ENCODE measurements at regions not wholly inside any gene's neighbourhood (a gene's known extent, or its start where the extent isn't known, plus 50 kb on each side); places are given as distances from the start of the nearest gene placed in this dataset.
"Not testable (repeated sequence)": the region's sequence is repeated elsewhere in the genome, so short reads cannot be mapped to it uniquely, and the experiment has no call there.

DNA sequence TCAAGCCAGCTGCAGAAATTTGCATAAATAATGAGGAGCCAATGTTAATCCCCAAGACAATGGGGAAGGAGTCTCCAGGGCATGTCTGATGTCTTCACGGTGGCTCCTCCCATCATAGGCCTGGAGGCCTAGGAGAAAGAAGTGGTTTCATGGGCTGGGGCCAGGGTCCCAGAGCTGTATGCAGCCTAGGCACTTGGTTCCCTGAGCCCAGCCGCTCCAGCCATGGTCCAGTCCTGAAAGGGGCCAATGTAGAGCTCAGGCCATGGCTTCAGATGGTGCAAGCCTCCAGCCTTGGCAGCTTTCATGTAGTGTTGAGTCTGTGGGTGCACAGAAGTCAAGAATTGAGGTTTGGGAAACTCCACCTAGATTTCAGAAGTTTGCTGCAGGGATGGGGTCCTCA lies 628.2 kb upstream of the GRIA3 start:
- no peak for DNase-seq (ENCODE audit: low read depth in 2 of 2)

DNA sequence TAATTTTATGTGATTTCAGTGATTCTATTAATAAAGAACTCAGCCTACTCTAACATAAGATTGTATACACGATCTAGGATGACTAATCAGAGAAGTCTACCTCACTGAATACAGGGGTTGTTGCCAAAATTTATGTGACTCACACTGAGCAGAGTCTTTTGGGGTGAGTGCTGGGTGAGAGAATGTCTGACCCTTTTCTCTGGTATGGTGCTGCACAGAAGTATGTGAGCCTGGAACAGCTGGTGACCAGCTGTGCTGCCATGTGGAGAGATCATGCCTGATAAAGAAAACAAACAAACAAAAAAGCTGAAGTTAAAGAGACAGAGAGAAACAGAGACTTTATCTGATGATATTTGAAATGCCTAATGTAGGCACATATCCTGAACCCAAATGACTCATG lies 618.1 kb upstream of the GRIA3 start:
- DNase-seq (ENCODE audit: low read depth in 2 of 2): no peak

DNA sequence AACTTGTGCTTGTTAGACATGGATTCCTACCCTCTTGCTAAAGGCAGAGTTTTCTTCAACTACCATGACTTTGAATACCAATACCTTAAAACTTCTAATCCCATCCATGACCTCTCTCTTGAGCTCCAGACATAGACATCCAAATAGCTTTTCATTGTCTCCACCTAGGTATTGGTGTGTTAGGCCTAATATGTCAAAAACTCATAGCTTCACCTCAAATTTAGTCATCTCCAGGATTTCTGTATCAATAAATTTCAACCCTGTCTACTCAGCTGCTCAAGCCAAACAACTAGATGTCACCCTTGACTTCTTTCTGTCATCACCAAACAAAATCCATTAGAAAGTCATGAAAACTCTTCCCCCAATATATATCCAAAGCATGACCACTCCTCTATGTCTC lies 617.7 kb upstream of the GRIA3 start:
- no peak for DNase-seq (ENCODE audit: low read depth in 2 of 2)

DNA sequence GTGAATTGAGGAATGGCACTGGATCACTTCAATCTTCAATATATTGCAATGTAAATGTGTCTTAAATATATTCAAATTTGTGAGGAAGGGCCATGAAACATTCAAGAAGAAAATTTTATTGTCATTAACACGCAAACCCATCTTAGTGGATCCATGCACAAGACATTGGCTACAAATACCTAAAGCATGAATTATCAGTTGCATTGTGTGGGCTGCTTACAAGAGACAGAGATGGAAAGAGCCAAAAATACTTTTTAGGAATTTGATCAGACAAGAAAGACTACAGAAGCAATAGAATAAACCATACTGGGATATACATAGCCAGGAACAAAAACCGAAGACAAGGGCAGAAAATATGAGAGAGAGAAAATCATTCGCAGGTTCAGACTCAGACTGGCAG lies 616.2 kb upstream of the GRIA3 start:
- no peak for DNase-seq (ENCODE audit: low read depth in 2 of 2)

DNA sequence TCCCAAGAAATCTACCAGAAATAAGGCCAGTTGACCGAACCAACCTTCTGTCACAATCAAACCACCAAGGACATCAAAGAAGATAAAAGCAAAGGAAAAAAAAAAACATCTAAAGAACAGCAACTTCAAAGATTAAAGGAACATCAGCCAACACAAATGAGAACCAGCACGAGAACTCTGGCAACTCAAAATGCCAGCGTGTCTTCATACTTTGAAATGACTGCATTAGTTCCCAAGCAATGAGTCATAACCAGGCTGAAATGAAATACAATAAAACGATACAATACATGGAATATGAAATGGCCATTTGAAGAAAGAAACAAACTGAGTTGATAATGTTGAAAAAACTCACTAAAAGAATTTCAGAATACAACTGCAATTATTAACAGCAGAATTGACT lies 611.6 kb upstream of the GRIA3 start:
- DNase-seq (ENCODE audit: low read depth in 2 of 2): no peak

DNA sequence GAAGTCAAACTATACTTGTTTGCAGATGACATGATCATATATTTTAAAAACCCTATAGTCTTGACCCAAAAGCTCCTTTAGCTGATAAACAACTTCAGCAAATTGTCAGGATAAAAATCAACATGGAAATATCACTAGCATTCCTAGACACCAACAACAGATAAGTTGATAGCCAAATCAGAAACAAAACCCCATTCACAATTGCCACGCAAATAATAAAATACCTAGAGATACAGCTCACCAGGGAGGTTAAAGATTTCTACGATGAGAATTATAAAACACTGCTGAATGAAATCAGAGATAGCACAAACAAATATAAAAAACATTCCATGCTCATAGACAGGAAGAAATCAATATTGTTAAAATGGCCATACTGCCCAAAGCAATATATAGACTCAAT lies 605.0 kb upstream of the GRIA3 start:
- DNase-seq (ENCODE audit: low read depth in 2 of 2): no peak

DNA sequence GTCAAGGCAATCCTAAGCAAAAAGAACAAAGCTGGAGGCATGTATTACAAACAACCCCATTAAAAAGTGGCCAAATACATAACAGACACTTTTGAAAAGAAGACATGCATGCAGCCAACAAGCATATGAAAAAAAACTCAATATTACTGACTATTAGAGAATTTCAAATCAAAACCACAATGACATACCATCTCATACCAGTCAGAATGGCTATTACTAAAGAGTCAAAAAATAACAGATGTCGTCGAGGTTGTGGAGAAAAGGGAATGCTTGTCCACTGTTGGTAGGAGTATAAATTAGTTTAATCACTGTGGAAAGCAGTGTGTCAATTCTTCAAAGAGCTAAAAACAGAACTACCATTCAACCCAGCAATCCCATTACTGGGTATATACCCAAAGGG lies 604.6 kb upstream of the GRIA3 start:
- no peak for DNase-seq (ENCODE audit: low read depth in 2 of 2)

DNA sequence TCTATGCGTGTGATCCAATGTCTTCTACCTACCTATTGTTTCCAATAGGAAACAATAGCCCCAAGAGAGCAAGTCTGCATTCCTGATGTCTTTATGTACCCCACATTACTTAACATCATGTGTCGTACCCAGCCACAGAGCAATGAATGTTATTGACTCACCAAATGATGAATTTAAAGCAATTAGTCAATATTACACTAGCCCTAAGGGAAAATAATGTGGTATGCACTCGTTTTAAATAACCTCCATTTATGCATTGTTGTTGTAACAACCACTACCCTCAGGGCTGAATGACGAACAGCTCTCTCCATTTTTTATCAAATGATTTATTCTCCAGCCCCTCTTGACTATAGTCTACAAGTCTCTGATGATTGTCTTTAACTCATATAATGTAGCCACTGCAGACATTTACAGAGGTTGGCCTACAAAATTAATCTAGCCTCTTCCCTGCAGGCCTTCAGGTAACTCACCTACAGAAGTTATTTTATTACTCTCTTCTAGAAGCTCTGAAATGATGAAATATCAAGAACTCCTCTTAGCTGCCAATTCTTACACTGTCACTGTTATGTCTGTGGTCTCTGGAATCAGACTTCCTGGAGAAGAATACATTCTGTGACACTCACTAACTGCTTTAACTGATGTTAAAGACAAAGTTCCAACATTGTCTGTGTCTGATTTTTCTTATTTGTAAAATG lies 601.7 kb upstream of the GRIA3 start:
- no peak for DNase-seq (ENCODE audit: low read depth in 2 of 2)

DNA sequence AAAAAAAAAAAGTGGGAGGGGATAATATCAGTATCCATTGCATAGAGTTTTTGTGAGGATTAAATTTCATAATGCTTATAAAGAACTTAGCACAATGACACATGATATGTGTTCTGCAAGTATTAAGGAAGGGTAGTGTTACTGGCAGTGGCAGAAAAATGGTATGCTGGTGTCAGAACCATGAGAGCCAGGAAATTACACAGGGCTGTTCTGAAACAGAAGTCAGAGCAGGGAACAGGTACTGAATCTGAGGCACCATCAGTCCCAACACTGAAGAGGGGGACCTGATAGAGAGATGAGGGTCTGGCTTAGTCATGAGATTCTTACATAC lies 601.1 kb upstream of the GRIA3 start:
- no peak for DNase-seq (ENCODE audit: low read depth in 2 of 2)

DNA sequence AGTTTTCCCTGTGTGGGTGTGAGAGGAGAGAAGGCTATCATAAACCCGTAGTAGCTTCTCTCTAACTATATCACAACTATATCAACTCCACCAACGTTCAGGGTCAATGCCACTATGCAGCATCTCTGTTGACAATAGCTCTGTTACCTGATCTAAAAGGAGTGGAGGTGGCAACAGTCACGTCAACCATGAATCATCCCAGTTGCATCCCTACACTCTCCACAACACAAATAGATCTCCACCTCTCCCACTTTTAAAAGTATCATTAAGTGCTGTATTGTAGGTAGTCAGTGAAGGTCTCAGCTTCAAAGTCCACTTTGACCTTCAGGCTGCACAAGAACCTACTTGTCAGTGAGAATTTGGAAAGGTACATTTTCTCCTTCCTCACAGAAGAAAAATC lies 600.5 kb upstream of the GRIA3 start:
- DNase-seq (ENCODE audit: low read depth in 2 of 2): no peak

DNA sequence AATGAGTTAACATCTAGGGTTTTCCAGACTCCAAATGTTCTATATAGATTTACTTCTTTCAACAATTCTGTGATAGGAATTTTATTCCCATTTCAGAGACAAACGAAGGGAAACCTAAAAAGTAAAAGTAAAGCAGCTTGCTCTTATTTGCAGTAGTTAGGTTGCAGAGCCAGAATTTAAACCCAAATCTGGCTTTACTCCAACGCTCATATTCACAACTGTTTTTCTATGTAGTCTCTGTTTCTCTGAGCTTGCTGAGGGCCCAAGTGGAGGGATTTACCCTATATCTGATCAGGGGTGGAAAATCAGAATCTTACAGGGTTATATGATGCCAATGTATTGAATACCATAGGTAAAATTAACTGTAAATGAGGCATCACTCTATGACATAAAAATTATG lies 599.1 kb upstream of the GRIA3 start:
- no peak for DNase-seq (ENCODE audit: low read depth in 2 of 2)

DNA sequence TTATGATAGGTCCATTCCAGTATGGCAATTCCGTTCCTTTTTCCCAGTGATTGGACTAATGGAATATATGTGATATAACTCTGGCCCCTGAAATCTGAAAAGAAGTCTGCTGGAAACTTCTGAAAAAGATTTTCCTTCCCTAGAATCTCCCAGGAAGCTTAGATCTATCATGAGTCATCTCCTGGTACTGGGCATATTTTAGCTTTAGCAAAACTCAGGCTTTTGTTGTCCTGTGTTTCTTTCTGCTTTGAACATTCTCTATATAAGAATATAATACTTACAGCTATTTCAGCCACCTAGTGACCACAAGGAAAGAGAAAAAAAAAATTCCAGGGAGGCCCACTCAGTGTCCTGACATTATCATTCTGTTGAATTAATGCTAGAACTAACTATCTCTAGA lies 597.2 kb upstream of the GRIA3 start:
- DNase-seq (ENCODE audit: low read depth in 2 of 2): no peak

DNA sequence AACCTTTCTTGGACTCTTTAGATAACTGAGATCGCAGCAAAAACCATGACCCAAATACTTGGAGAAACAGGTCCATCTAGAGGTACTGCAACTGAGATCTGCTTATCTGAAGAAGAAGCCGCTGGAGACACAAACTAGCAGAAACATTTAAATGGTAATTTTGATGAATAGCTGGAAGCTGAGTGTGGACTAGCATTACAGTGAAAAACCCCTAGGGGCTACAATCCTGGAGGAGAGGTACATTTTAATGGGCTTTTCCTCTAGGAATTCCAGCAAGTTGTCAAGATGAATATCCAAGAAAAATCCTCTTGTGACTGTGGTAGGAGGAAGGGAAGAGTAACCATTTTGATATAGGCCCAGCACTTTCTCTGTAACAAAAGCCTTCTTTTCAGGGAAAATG lies 592.5 kb upstream of the GRIA3 start:
- no peak for DNase-seq (ENCODE audit: low read depth in 2 of 2)

DNA sequence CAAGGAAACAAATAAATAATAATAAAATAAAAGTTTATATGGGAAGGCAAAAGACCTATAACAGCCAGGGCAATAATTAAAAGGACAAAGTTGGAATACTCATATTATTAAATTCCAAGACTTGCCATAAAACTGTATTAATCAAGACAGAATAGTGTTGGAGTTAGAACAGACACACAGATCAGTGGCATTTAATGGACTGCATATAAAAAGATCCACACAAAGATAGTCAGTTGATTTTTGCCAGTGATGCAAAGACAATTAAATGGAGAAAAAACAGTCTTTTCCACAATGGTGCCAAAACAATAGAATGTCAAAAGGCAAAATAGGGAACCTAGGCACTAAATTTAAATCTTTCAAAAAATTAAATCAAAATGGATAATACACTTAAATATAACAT lies 587.1 kb upstream of the GRIA3 start:
- no peak for DNase-seq (ENCODE audit: low read depth in 2 of 2)

DNA sequence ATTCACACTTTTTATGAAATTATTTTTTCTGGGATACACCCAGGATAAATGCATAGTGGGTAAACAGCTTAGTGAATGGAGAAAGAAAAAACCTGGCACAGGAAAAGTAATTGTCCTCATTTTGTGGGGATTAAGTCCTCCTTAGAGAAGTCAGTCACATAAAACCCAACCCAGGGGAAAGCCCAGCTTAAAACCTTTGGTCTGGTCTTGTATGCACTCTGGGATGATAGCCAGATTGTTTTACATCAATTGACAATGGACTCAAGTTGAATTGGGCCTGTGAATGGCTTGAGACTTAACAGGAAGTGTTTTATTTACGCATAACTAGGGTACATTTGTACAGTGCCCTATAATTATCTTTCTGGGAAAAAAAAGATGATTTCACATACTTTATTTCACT lies 561.3 kb upstream of the GRIA3 start:
- no peak for DNase-seq (ENCODE audit: low read depth in 2 of 2)

DNA sequence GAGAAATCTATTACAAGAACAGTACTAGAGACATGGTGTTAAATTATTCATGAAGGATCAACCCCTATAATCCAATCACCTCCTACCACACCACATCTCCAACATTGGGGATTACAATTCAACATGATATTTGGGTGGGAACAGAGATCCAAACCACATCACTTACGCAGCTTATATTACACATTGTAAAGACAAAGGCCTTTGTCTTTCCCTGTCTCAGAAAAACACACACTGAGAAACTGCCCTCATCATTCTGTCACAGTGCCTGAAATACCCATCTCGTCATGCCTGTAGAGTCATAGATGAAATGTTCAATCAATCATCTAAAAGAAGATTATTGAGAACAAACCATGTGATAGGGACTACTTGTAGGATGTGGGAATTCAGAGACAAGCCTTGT lies 558.8 kb upstream of the GRIA3 start:
- no peak for DNase-seq (ENCODE audit: low read depth in 2 of 2)

DNA sequence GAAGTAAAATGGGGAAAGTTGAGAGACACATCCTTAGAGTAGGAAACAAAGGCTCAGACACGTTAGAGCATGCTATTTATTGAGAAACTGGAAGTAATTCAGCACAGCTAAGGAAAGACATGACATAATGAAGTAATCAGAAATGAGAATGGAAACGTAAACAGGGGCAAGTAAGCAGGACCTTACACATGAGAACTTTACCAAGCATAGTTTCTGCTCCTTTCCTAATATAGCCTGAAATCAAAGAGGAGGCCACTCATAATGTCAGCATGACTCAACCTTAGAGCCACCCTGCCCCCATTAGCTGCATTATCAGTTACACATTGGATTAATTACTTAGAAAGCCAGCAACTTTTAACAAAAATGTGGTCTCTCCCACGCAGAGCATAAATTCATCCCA lies 558.3 kb upstream of the GRIA3 start:
- DNase-seq (ENCODE audit: low read depth in 2 of 2): no peak

DNA sequence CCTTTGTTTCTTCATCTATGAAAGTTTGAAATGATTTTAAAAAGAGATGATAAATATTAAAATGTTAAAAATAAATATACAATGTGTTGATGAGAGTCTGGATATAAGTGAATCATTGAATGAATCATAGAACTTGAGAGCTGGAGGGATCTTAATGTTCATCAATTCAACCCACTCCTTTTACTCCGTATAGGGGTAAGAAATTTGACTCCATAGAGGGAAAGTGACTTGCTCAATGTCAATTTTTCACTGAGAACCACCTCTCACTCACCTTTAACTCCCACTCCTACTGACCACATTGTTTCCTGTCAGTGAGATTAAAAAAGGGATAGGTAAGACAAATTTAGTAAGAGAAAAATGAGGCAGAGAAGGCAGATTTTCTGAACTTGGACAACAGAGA lies 557.2 kb upstream of the GRIA3 start:
- DNase-seq (ENCODE audit: low read depth in 2 of 2): no peak

DNA sequence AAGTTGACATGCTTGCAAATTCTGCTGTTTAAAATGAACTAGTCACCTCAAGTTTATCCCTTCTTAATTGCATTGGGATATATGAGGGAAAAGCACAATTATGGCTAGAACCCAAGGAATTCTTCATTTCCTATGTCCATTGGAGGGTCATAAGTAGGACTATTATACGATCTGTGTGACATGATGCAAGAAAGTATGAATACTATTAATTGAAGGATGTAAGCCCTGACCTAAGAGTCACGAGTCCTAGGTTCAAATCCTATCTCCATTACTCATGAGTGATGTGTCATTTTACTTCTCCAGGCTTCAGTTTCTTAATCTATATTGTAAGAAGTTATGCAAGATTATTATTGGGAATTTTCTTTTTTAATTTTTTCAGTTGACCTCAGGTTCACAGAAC lies 542.9 kb upstream of the GRIA3 start:
- no peak for DNase-seq (ENCODE audit: low read depth in 2 of 2)

DNA sequence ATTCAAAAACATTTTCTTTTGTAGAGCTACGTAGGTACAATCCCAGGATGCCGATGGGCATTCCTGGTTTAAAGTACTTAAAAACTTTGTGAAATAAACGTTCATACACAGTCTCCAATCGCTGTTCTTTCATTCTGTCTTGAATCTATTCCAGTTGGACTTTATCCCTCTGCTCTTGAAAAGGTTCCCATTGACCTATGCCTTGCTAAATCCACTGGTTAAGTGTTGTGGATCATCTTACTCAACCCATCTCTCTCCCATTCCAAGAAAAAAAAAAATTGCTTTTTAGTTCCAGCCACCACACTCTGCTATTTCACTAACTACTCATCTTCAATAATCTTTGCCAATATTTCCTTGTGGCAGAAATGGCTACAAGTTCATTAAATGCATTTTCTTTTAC lies 542.3 kb upstream of the GRIA3 start:
- DNase-seq (ENCODE audit: low read depth in 2 of 2): no peak

DNA sequence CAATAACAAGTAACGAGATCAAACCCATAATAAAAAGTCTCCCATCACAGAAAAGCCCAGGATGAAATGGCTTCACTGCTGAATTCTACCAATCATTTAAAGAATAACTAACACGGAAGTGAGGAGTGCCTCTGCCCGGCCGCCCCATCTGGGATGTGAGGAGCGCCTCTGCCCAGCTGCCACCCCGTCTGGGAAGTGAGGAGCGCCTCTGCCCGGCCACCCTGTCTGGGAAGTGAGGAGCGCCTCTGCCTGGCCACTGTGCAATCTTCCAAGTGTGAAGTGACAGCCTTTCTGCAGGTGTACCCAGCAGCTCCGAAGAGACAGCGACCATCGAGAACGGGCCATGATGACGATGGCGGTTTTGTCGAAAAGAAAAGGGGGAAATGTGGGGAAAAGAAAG lies 528.8 kb upstream of the GRIA3 start:
- DNase-seq (ENCODE audit: low read depth in 2 of 2): not testable (repeated sequence)

DNA sequence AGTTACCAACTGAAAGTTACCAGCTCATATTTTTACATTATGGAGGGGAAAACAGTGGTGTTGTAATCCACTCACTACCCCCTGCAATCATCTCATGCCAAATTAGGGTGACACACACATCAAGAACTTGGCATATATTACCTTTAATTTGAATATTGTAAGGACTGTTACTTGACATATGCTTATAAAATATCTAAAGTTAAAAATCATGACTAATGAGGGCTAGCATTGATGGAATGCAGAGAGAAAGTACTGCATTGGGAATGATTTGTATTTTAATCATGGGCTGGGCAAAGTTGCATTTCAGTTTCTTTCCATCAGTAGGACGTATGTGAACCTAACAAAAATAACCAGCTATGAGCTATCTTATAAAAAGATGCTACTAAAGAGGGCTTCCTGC lies 517.5 kb upstream of the GRIA3 start:
- no peak for DNase-seq (ENCODE audit: low read depth in 2 of 2)

DNA sequence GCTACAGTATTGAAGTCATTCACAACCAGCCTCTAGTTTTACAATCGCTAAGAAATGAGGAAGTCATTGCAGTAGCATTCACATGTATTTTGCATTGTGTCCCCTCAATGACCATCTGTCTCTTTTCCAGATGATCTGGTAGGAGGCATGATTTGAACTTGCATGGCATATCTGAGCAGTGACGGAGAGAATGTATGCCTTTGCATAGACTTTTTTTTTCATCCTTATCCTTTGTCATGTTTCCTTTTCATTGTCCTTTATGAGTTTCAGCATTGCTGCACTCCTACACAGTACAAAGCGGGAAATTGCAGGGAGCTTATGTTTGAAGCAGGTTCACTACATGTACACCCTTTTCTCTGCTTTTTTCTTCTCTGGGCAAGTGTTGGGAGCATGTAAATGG lies 516.4 kb upstream of the GRIA3 start:
- no peak for DNase-seq (ENCODE audit: low read depth in 2 of 2)

DNA sequence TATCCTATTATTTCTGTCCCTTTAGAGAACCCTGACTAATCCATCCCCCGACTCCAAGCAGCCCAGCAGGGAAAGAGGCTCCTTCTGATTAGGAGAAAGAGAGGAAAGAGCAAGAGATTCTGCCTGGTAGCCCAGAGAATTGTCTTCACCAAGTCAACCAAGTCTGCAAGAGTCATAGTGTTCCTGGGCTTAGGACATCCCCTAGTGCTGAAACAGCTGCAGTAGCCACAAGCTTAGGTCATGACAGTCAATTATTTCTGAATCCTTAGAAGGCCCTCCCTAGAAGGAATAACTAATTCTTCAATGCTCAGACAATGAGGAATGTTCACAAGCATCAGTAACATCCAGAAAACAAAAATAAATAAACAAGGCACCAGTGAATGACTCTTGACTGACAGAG lies 480.3 kb upstream of the GRIA3 start:
- no peak for DNase-seq (ENCODE audit: low read depth in 2 of 2)

DNA sequence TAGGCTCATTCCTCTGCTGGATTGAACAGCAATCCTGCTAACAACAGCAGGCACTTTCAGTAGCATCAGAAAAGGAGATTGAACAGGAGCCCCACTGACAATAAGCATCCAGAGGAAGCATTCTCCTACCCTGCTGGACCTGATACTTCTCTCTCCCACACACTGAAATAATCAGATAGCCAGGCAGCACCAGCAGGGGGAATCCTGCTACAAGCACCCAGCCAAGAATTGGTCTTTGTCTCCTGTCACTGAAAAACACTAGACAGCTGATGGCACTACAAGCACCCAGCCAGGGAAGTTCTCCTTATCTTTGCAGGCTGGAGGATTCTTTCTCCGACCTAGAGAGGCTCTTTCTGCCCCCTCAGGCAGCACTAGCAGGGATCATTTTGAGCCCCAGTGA lies 444.3 kb upstream of the GRIA3 start:
- no peak for DNase-seq (ENCODE audit: low read depth in 2 of 2)
